Choroid plexus epithelial cell (primary cell): ENCODE measurements at regions not wholly inside any gene's neighbourhood (a gene's known extent, or its start where the extent isn't known, plus 50 kb on each side); places are given as distances from the start of the nearest gene placed in this dataset.

ENCODE experiments used
- DNase-seq: peaks from one replicate; pipeline ENCODE4 v3.0.0-alpha.2; 2010; ENCODE audit warnings: low read depth
- H3K4me3 ChIP-seq: 2 replicates; pipeline ENCODE4 v1.5.1; 2011; ENCODE audit warnings: low read depth, mild to moderate bottlenecking, control low read depth, low read length, moderate library complexity
- CTCF ChIP-seq: conservative IDR thresholded peaks from 2 replicates; pipeline ENCODE4 v1.5.1; 2011; ENCODE audit warnings: low read depth, mild to moderate bottlenecking, control low read depth, inconsistent platforms, low read length, moderate library complexity

DNA sequence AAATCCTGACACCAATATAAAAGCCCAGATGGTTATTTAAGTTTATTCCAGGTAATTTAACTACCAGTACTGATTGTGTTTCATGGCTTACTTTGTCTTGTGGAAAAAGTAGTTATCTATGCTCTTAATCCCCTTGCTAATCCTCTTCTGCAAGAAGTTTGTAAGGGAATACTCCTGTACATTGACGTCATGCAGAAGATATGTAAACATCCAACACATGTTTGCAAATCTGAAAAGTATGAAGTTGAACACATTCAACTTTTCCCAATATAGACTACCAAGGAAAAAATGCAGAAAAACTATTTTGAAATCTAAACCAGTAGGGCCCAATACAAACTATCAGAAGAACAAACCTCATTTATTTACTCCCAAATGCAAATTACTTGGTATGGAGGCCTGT is 56.3 kb upstream of the ELL2 start:
- peak; percentile 94 for DNase-seq
- TF ChIP-seq CTCF = no peak
- H3K4me3 ChIP-seq = no peak overlapping the region

GRCh38 chr5:96016216-96016615 is 54.6 kb upstream of the ELL2 start:
- no peak for DNase-seq
- no peak overlapping the region for H3K4me3 ChIP-seq
- no peak for TF ChIP-seq CTCF

GRCh38 chr5:96015709-96016108 is 54.1 kb upstream of the ELL2 start:
- DNase-seq = no peak
- no peak overlapping the region for H3K4me3 ChIP-seq
- no peak for TF ChIP-seq CTCF

DNA sequence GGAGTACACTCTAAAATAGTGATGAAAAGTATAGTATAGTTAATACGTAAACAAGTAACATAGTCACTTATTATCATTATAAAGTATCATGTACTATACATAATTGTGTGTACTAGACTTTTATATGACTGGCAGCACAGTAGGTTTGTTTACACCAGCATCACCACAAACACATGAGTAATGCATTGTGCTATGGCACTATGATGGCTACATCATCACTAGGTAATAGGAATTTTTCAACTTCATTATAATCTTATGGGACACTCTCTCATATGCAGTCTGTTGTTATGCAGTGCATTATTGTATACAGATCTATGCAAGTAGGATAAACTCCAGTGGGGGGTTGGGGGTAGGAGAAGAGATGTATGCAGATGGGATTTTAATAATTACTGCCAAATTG is 52.7 kb upstream of the ELL2 start:
- no peak for DNase-seq
- TF ChIP-seq CTCF = no peak
- no peak overlapping the region for H3K4me3 ChIP-seq

GRCh38 chr5:96013254-96013653 is 51.6 kb upstream of the ELL2 start:
- no peak for DNase-seq
- no peak for TF ChIP-seq CTCF
- no peak overlapping the region for H3K4me3 ChIP-seq

GRCh38 chr5:96012399-96012798 is 50.7 kb upstream of the ELL2 start:
- TF ChIP-seq CTCF = no peak
- H3K4me3 ChIP-seq = no peak overlapping the region
- no peak for DNase-seq
